SH-SY5Y (cell line): ENCODE measurements at regions not wholly inside any gene's neighbourhood (a gene's known extent, or its start where the extent isn't known, plus 50 kb on each side); places are given as distances from the start of the nearest gene placed in this dataset.

ENCODE experiments used
- GATA2 ChIP-seq: IDR thresholded peaks from 2 replicates; pipeline ENCODE4 v1.6.1; 2011; ENCODE audit warnings: mild to moderate bottlenecking, low read depth, low read length
- GATA3 ChIP-seq: IDR thresholded peaks from 2 replicates; pipeline ENCODE4 v1.6.1; 2011; ENCODE audit warnings: low read depth, mild to moderate bottlenecking, low read length, moderate library complexity

DNA sequence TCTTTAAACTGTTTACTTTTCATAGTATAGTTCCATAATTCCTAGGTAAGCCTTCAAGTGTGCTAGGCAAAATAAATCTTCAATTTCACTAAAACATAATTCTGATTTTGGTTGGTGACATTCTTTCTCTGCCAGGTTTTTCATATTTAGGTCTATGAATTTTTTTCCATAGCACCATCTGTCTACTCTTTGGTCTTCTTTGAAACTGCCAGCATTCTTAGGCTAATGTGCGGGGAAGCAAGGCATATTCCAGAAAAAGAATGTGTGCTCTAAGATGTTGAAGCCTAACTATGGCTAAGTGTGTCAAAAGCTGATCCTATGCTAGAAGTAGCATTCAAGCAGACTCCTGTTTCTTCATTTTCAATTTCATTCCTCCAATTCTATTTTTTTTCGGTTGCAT lies 213.9 kb upstream of the C11orf87 start:
- TF ChIP-seq GATA2 (no peak), GATA3 (no peak)
